DOHH2 (cell line): ENCODE measurements at regions not wholly inside any gene's neighbourhood (a gene's known extent, or its start where the extent isn't known, plus 50 kb on each side); places are given as distances from the start of the nearest gene placed in this dataset.

Experiments
- H3F3A ChIP-seq: fragments of 200-600 bp; sonication (generic), shearing (Covaris generic); 2 replicates; pipeline ENCODE4 v1.6.0; 2016; ENCODE audit warnings: antibody characterized with exemption, mild to moderate bottlenecking; ENCODE audit not compliant: control insufficient read depth, insufficient read depth
- H3K27ac ChIP-seq: fragments of 200-600 bp; sonication (generic); 2 replicates; pipeline ENCODE4 v1.5.1; 2014; ENCODE audit warnings: low read depth, mild to moderate bottlenecking, low read length, moderate library complexity
- H3K27me3 ChIP-seq: fragments of 200-600 bp; sonication (generic); 2 replicates; pipeline ENCODE4 v1.6.1; 2014; ENCODE audit warnings: mild to moderate bottlenecking, low read length, mixed read lengths; ENCODE audit not compliant: control insufficient read depth
- H3K36me3 ChIP-seq: fragments of 200-600 bp; sonication (generic); 2 replicates; pipeline ENCODE4 v1.6.1; 2014; ENCODE audit warnings: mild to moderate bottlenecking, low read length, moderate library complexity, mixed read lengths; ENCODE audit not compliant: control insufficient read depth
- H3K4me1 ChIP-seq: fragments of 200-600 bp; sonication (generic); 2 replicates; pipeline ENCODE4 v1.6.1; 2014; ENCODE audit warnings: mild to moderate bottlenecking, low read length, mixed read lengths; ENCODE audit not compliant: control insufficient read depth
- H3K4me2 ChIP-seq: fragments of 200-600 bp; sonication (generic); 2 replicates; pipeline ENCODE4 v1.6.0; 2014; ENCODE audit warnings: mild to moderate bottlenecking, low read length, moderate library complexity
- H3K4me3 ChIP-seq: fragments of 200-600 bp; sonication (generic); 2 replicates; pipeline ENCODE4 v1.5.1; 2014; ENCODE audit warnings: mild to moderate bottlenecking, low read length, mixed read lengths
- H3K79me2 ChIP-seq: fragments of 200-600 bp; sonication (generic); 2 replicates; pipeline ENCODE4 v1.6.1; 2014; ENCODE audit warnings: mild to moderate bottlenecking, low read length, mixed read lengths; ENCODE audit not compliant: control insufficient read depth
- H3K9me2 ChIP-seq: fragments of 200-600 bp; sonication (generic); replicated peaks from 2 replicates; pipeline ENCODE4 v1.6.1; 2014; ENCODE audit warnings: mild to moderate bottlenecking, low read length, mixed read lengths; ENCODE audit not compliant: control insufficient read depth
- H3K9me3 ChIP-seq: fragments of 200-600 bp; sonication (generic); 2 replicates; pipeline ENCODE4 v1.6.1; 2014; ENCODE audit warnings: antibody characterized with exemption, low read length, mixed read lengths; ENCODE audit not compliant: control insufficient read depth, insufficient read depth
- H4K20me1 ChIP-seq: fragments of 200-600 bp; sonication (generic); 2 replicates; pipeline ENCODE4 v1.6.0; 2014; ENCODE audit warnings: low read depth, mild to moderate bottlenecking, antibody characterized with exemption, low read length, moderate library complexity; ENCODE audit not compliant: control insufficient read depth, insufficient read depth
- EZH2phosphoT487 ChIP-seq: fragments of 200-600 bp; sonication (generic); IDR thresholded peaks from 2 replicates; pipeline ENCODE4 v1.6.1; 2017; ENCODE audit warnings: borderline replicate concordance, mild to moderate bottlenecking, antibody characterized with exemption, low read length, moderate library complexity, mixed read lengths
- TF ChIP-seq, protein P1 (sequence below): fragments of 200-600 bp; sonication (generic); IDR thresholded peaks from one replicate; pipeline ENCODE4 v1.5.1; 2014; ENCODE audit warnings: antibody characterized with exemption, mild to moderate bottlenecking, low read depth, low read length; ENCODE audit not compliant: poor library complexity, severe bottlenecking

DNA sequence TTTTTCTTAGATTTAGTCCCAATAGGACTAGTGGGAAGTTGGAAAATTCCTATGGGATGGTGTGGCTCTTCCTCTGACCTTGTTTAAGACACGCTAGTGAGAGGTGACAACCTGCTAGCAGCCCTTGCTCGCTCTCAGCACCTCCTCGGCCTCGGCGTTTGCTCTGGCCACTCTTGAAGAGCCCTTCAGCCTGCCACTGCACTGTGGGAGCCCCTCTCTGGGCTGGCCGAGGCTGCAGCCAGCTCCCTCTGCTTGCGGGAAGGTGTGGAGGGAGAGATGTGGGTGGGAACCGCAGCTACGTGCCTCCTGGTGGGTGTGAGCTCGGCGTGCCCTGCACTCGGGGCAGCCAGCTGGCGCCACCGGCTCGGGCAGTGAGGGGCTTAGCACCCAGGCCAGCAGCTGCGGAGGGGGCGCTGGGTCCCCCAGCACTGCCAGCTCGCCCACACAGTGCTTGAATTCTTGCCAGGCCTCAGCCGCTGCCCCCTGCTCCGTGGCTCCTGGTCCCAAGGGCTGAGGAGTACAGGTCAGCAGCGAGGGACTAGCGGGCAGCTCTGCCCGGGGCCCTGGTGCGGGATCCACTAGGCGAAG is 254.5 kb upstream of the ANKRD55 start:
- H3K27ac ChIP-seq, result no peak overlapping the region

DNA sequence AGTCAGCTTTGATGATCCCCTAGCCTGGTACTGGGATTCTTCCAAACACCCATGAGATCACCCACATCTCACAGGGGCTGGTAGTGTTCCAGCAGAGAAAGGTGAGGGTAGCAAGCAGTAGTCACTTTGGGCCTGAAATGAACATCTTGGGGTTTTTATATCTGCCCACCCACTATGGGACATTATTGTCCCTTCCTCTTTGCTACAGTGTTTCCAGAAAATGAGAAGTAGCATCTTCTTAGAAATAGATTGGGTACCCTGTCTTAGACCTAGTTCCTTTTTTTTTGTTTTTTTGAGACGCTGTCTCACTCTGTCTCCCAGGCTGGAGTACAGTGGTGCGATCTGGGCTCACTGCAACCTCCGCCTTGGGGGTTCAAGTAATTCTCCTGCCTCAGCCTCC is 249.2 kb upstream of the ANKRD55 start:
- no peaks in the 10 kb centered on the region for H3K36me3 ChIP-seq
- no peaks in the 10 kb centered on the region for H3K9me2 ChIP-seq
- no peaks in the 10 kb centered on the region for H3K79me2 ChIP-seq
- TF ChIP-seq, protein P1, sequence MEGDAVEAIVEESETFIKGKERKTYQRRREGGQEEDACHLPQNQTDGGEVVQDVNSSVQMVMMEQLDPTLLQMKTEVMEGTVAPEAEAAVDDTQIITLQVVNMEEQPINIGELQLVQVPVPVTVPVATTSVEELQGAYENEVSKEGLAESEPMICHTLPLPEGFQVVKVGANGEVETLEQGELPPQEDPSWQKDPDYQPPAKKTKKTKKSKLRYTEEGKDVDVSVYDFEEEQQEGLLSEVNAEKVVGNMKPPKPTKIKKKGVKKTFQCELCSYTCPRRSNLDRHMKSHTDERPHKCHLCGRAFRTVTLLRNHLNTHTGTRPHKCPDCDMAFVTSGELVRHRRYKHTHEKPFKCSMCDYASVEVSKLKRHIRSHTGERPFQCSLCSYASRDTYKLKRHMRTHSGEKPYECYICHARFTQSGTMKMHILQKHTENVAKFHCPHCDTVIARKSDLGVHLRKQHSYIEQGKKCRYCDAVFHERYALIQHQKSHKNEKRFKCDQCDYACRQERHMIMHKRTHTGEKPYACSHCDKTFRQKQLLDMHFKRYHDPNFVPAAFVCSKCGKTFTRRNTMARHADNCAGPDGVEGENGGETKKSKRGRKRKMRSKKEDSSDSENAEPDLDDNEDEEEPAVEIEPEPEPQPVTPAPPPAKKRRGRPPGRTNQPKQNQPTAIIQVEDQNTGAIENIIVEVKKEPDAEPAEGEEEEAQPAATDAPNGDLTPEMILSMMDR, result no peak
- TF ChIP-seq EZH2phosphoT487, result no peak
- H3F3A ChIP-seq, result no peaks in the 10 kb centered on the region
- H3K4me1 ChIP-seq, result peaks cover 38% of the 10 kb centered on the region
- peak overlapping the region; percentile 83 for H3K4me3 ChIP-seq
- no peak overlapping the region for H3K27ac ChIP-seq
- no peaks in the 10 kb centered on the region for H3K9me3 ChIP-seq
- H3K4me2 ChIP-seq, result peak overlapping the region; percentile 97
- H3K27me3 ChIP-seq, result peaks cover 27% of the 10 kb centered on the region
- H4K20me1 ChIP-seq, result no peaks in the 10 kb centered on the region

More for the DNA sequence above, 254.5 kb upstream of the ANKRD55 start:
- Histone ChIP-seq H3K4me1 (peaks cover 7% of the 10 kb centered on the region), H3K27me3 (peaks cover 3% of the 10 kb centered on the region; the same call in 1 of the 2 replicates), H3K4me2 (no peak overlapping the region), H4K20me1 (no peaks in the 10 kb centered on the region), H3K9me3 (no peaks in the 10 kb centered on the region; the same call in 1 of the 2 replicates), H3K36me3 (no peaks in the 10 kb centered on the region), H3K9me2 (no peaks in the 10 kb centered on the region), H3F3A (no peaks in the 10 kb centered on the region), H3K79me2 (no peaks in the 10 kb centered on the region), H3K4me3 (no peak overlapping the region)
- no peak for TF ChIP-seq EZH2phosphoT487
- TF ChIP-seq, protein P1, result no peak

DNA sequence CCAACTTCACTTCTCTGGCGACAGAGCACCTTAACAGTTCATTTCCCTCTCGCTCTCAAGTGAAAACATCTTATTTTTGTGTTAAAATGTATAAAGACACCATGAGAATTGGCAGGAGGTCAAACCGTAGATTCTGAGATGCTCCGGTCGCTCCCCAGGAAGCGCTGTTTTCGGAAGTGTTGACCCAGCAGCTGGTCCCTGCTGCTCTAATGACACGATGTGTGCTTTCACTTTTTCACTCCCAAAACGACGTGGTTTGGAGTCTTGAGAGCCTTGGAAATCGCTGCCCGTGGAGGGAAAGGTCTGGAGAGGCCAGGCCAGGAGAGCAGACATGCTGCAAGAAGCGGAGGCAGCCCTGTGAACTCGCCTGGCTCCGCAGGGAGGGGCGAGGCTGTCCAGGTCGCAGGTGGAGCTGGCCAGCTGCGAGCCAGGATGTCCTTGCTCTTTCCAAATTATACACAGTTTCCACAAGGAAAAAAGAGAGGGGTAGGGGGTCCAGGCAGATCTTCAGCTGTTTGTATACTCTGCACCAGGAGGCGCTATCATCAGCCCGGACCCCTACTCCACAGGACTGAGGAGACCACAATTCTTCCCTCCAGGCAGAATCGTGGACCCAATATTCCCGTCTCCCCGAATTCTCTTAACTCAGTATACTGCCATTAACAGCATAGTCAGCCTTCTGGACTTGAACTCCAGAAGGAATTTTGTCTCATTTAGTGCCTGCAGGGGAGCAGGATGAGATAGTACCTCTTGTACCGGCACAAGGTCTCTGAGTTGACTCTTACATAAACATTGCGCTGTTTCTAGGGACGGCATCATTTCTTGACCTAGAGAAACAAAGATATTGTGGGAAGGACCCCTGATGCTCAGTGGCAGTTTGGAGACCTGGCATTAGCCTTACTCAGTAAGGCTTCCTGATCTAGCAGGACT is 248.6 kb upstream of the ANKRD55 start:
- Histone ChIP-seq H3K4me1 (peaks cover 38% of the 10 kb centered on the region), H3K36me3 (no peaks in the 10 kb centered on the region), H3K9me3 (no peaks in the 10 kb centered on the region), H3F3A (no peaks in the 10 kb centered on the region), H3K27ac (no peak overlapping the region), H3K27me3 (peaks cover 27% of the 10 kb centered on the region), H3K79me2 (no peaks in the 10 kb centered on the region), H4K20me1 (no peaks in the 10 kb centered on the region), H3K9me2 (no peaks in the 10 kb centered on the region), H3K4me2 (peak overlapping the region; percentile 97), H3K4me3 (peak overlapping the region; percentile 83)
- TF ChIP-seq, protein P1, result peak; percentile 79
- TF ChIP-seq EZH2phosphoT487, result peak; percentile 43; the same call in 1 of the 2 replicates
